HEK293 (cell line): ENCODE measurements at regions not wholly inside any gene's neighbourhood (a gene's known extent, or its start where the extent isn't known, plus 50 kb on each side); places are given as distances from the start of the nearest gene placed in this dataset.

Experiments used
- CTCF ChIA-PET: fragments of 350-600 bp; formaldehyde crosslinking; extraction: SDS; loops from one replicate; lab custom pipeline; 2021; ENCODE audit warnings: antibody characterized with exemption; lab: Yijun Ruan, JAX
- POLR2A ChIA-PET: fragments of 300-600 bp; formaldehyde crosslinking; extraction: SDS; loops from one replicate; lab custom pipeline; 2020; ENCODE audit warnings: antibody characterized with exemption, inconsistent platforms; lab: Yijun Ruan, JAX
- H3K27ac ChIP-seq: fragments of 200-500 bp; sonication (Bioruptor generic); 2 replicates; pipeline ENCODE4 v1.5.1; 2014; ENCODE audit warnings: low read depth, low read length, control low read depth, inconsistent platforms; ENCODE audit errors: extremely low read depth
- H3K36me3 ChIP-seq, 2 experiments: fragments of 200-500 bp in 1 of 2; sonication (Bioruptor generic) in 1 of 2; 1 replicate in 1 of 2; 2 replicates in 1 of 2; pipeline ENCODE4 v1.5.1; 2014 to 2017; ENCODE audit warnings: inconsistent platforms in 2 of 2, low read length in 2 of 2; ENCODE audit not compliant: control insufficient read depth in 2 of 2, insufficient read depth in 1 of 2
- H3K4me1 ChIP-seq: fragments of 200-500 bp; sonication (Bioruptor generic); 2 replicates; pipeline ENCODE4 v1.5.1; 2014; ENCODE audit warnings: mild to moderate bottlenecking, low read length, inconsistent platforms; ENCODE audit not compliant: control insufficient read depth, insufficient read depth
- H3K4me3 ChIP-seq: 2 replicates; pipeline ENCODE4 v1.5.1; 2011; ENCODE audit warnings: low read depth, mild to moderate bottlenecking, control low read depth, low read length, moderate library complexity
- H3K9me3 ChIP-seq: fragments of 200-500 bp; sonication (Bioruptor generic); 2 replicates; pipeline ENCODE4 v1.5.1; 2014; ENCODE audit warnings: low read depth, low read length, inconsistent platforms; ENCODE audit not compliant: control insufficient read depth, insufficient read depth
- BCL11B ChIP-seq: fragments of 450-650 bp; formaldehyde crosslinking; IDR thresholded peaks from 2 replicates; pipeline ENCODE4 v1.5.1; 2016; ENCODE audit warnings: low read depth, missing biosample characterization, missing genetic modification characterization
- FEZF1 ChIP-seq: fragments of 450-650 bp; formaldehyde crosslinking; IDR thresholded peaks from 2 replicates; pipeline ENCODE4 v1.5.1; 2016; ENCODE audit warnings: missing biosample characterization, missing genetic modification characterization
- MZF1 ChIP-seq: fragments of 450-650 bp; formaldehyde crosslinking; IDR thresholded peaks from 2 replicates; pipeline ENCODE4 v1.5.1; 2017; ENCODE audit warnings: missing biosample characterization, missing genetic modification characterization, borderline replicate concordance
- TRIM28 ChIP-seq: IDR thresholded peaks from 2 replicates; pipeline ENCODE4 v1.6.1; 2011; ENCODE audit warnings: low read length, control low read depth, borderline replicate concordance
- ZBTB8A ChIP-seq: fragments of 450-650 bp; formaldehyde crosslinking; IDR thresholded peaks from 2 replicates; pipeline ENCODE4 v1.5.1; 2016; ENCODE audit warnings: missing biosample characterization, missing genetic modification characterization
- ZNF132 ChIP-seq: fragments of 450-650 bp; formaldehyde crosslinking; IDR thresholded peaks from 2 replicates; pipeline ENCODE4 v1.5.1; 2017; ENCODE audit warnings: missing biosample characterization, missing genetic modification characterization, borderline replicate concordance
- ZNF157 ChIP-seq: fragments of 450-650 bp; formaldehyde crosslinking; IDR thresholded peaks from 2 replicates; pipeline ENCODE4 v1.5.1; 2016; ENCODE audit warnings: missing biosample characterization, missing genetic modification characterization
- ZNF274 ChIP-seq, 2 experiments: fragments of 200-500 bp in 1 of 2; fragments of 450-650 bp in 1 of 2; sonication (Bioruptor generic) in 1 of 2; formaldehyde crosslinking in 1 of 2; IDR thresholded peaks; 2 replicates each; pipeline versions ENCODE4 v1.5.1 to v1.6.1; 2014 to 2016; ENCODE audit warnings: borderline replicate concordance in 1 of 2, inconsistent platforms in 1 of 2, low read length in 1 of 2, missing biosample characterization in 1 of 2, missing genetic modification characterization in 1 of 2
- ZNF561 ChIP-seq: fragments of 450-650 bp; IDR thresholded peaks from 2 replicates; pipeline ENCODE4 v1.5.1; 2018; ENCODE audit warnings: missing biosample characterization, missing genetic modification characterization, borderline replicate concordance
- ZNF624 ChIP-seq: fragments of 450-650 bp; formaldehyde crosslinking; IDR thresholded peaks from 2 replicates; pipeline ENCODE4 v1.5.1; 2017; ENCODE audit warnings: missing biosample characterization, missing genetic modification characterization
- ZNF654 ChIP-seq: fragments of 450-650 bp; formaldehyde crosslinking; IDR thresholded peaks from 2 replicates; pipeline ENCODE4 v1.5.1; 2016; ENCODE audit warnings: low read depth, missing biosample characterization, missing genetic modification characterization
- ZNF658 ChIP-seq: fragments of 450-650 bp; formaldehyde crosslinking; IDR thresholded peaks from 2 replicates; pipeline ENCODE4; 2016; ENCODE audit warnings: missing biosample characterization, missing genetic modification characterization
- ZNF76 ChIP-seq: fragments of 450-650 bp; formaldehyde crosslinking; IDR thresholded peaks from 2 replicates; pipeline ENCODE4; 2016; ENCODE audit warnings: low read depth, missing biosample characterization, missing genetic modification characterization, borderline replicate concordance
- TF ChIP-seq, protein P1 (sequence below): sonication (generic); formaldehyde crosslinking; IDR thresholded peaks from 2 replicates; pipeline ENCODE4 v1.8.1; 2022; ENCODE audit warnings: mild to moderate bottlenecking, moderate library complexity, missing genetic modification reagents
- TF ChIP-seq, protein P2 (sequence below): fragments of 450-650 bp; formaldehyde crosslinking; IDR thresholded peaks from 2 replicates; pipeline ENCODE4 v1.5.1; 2016; ENCODE audit warnings: missing biosample characterization, missing genetic modification characterization
- TF ChIP-seq, protein P3 (sequence below): fragments of 450-650 bp; formaldehyde crosslinking; IDR thresholded peaks from 2 replicates; pipeline ENCODE4 v1.5.1; 2016; ENCODE audit warnings: missing biosample characterization, missing genetic modification characterization
- TF ChIP-seq, protein P4 (sequence below): fragments of 450-650 bp; formaldehyde crosslinking; IDR thresholded peaks from 2 replicates; pipeline ENCODE4 v1.5.1; 2017; ENCODE audit warnings: missing biosample characterization, missing genetic modification characterization
- TF ChIP-seq, protein P5 (sequence below): fragments of 450-650 bp; formaldehyde crosslinking; IDR thresholded peaks from 2 replicates; pipeline ENCODE4 v1.5.1; 2016; ENCODE audit warnings: missing biosample characterization, missing genetic modification characterization

DNA sequence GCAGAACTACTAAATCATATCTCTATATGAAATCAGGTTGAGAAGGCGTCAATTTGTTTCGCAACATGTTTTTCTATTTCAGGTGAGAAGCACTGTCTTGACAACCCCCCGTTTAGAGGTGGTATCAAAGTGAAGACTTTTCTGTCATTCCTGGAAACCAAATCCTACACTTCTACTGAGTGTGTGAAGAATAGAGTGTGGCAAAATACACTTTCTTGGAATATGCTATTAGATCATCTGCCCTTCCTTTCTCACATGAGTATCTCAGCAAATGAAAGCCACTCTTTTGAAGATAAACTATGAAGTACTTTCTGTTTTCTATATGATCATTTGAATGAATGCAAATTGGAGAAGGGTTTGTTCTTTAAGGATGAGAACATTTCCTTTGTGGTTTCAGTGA lies 174.0 kb upstream of the FMR1 start:
- Histone ChIP-seq H3K9me3 (no peaks in the 10 kb centered on the region; the same call in 1 of the 2 replicates), H3K4me1 (no peaks in the 10 kb centered on the region), H3K4me3 (no peak overlapping the region), H3K27ac (no peak overlapping the region), H3K36me3 (no peaks in the 10 kb centered on the region)
- POLR2A ChIA-PET, result no interaction called here
- TF ChIP-seq ZNF76 (tag by site-specific recombination) (no peak), ZNF561 (tag by site-specific recombination) (no peak), MZF1 (tag by site-specific recombination) (no peak), ZNF274 (IDR thresholded peaks at IDR 0.05; ENCODE audit: low read length) (no peak), ZNF274 (tag by site-specific recombination; IDR thresholded peaks at IDR 0.05; ENCODE audit: borderline replicate concordance) (no peak), ZNF658 (tag by site-specific recombination) (no peak), ZBTB8A (tag by site-specific recombination) (no peak), ZNF624 (tag by site-specific recombination) (no peak), ZNF654 (tag by site-specific recombination) (no peak), ZNF132 (tag by site-specific recombination) (no peak), BCL11B (no peak), ZNF157 (tag by site-specific recombination) (no peak), TRIM28 (no peak), FEZF1 (tag by site-specific recombination) (no peak)
- TF ChIP-seq, protein P1, sequence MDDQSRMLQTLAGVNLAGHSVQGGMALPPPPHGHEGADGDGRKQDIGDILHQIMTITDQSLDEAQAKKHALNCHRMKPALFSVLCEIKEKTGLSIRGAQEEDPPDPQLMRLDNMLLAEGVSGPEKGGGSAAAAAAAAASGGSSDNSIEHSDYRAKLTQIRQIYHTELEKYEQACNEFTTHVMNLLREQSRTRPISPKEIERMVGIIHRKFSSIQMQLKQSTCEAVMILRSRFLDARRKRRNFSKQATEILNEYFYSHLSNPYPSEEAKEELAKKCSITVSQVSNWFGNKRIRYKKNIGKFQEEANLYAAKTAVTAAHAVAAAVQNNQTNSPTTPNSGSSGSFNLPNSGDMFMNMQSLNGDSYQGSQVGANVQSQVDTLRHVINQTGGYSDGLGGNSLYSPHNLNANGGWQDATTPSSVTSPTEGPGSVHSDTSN (CRISPR knock-in tag), result no peak
- TF ChIP-seq, protein P2, sequence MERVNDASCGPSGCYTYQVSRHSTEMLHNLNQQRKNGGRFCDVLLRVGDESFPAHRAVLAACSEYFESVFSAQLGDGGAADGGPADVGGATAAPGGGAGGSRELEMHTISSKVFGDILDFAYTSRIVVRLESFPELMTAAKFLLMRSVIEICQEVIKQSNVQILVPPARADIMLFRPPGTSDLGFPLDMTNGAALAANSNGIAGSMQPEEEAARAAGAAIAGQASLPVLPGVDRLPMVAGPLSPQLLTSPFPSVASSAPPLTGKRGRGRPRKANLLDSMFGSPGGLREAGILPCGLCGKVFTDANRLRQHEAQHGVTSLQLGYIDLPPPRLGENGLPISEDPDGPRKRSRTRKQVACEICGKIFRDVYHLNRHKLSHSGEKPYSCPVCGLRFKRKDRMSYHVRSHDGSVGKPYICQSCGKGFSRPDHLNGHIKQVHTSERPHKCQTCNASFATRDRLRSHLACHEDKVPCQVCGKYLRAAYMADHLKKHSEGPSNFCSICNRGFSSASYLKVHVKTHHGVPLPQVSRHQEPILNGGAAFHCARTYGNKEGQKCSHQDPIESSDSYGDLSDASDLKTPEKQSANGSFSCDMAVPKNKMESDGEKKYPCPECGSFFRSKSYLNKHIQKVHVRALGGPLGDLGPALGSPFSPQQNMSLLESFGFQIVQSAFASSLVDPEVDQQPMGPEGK (tag by site-specific recombination), result no peak
- TF ChIP-seq, protein P3, sequence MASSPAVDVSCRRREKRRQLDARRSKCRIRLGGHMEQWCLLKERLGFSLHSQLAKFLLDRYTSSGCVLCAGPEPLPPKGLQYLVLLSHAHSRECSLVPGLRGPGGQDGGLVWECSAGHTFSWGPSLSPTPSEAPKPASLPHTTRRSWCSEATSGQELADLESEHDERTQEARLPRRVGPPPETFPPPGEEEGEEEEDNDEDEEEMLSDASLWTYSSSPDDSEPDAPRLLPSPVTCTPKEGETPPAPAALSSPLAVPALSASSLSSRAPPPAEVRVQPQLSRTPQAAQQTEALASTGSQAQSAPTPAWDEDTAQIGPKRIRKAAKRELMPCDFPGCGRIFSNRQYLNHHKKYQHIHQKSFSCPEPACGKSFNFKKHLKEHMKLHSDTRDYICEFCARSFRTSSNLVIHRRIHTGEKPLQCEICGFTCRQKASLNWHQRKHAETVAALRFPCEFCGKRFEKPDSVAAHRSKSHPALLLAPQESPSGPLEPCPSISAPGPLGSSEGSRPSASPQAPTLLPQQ (tag by site-specific recombination), result no peak
- TF ChIP-seq, protein P4, sequence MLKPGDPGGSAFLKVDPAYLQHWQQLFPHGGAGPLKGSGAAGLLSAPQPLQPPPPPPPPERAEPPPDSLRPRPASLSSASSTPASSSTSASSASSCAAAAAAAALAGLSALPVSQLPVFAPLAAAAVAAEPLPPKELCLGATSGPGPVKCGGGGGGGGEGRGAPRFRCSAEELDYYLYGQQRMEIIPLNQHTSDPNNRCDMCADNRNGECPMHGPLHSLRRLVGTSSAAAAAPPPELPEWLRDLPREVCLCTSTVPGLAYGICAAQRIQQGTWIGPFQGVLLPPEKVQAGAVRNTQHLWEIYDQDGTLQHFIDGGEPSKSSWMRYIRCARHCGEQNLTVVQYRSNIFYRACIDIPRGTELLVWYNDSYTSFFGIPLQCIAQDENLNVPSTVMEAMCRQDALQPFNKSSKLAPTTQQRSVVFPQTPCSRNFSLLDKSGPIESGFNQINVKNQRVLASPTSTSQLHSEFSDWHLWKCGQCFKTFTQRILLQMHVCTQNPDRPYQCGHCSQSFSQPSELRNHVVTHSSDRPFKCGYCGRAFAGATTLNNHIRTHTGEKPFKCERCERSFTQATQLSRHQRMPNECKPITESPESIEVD (tag by site-specific recombination), result no peak
- TF ChIP-seq, protein P5, sequence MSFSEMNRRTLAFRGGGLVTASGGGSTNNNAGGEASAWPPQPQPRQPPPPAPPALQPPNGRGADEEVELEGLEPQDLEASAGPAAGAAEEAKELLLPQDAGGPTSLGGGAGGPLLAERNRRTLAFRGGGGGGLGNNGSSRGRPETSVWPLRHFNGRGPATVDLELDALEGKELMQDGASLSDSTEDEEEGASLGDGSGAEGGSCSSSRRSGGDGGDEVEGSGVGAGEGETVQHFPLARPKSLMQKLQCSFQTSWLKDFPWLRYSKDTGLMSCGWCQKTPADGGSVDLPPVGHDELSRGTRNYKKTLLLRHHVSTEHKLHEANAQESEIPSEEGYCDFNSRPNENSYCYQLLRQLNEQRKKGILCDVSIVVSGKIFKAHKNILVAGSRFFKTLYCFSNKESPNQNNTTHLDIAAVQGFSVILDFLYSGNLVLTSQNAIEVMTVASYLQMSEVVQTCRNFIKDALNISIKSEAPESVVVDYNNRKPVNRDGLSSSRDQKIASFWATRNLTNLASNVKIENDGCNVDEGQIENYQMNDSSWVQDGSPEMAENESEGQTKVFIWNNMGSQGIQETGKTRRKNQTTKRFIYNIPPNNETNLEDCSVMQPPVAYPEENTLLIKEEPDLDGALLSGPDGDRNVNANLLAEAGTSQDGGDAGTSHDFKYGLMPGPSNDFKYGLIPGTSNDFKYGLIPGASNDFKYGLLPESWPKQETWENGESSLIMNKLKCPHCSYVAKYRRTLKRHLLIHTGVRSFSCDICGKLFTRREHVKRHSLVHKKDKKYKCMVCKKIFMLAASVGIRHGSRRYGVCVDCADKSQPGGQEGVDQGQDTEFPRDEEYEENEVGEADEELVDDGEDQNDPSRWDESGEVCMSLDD (tag by site-specific recombination), result no peak
- CTCF ChIA-PET, result no interaction called here
